ENCODE measurements at regions not wholly inside any gene's neighbourhood (a gene's known extent, or its start where the extent isn't known, plus 50 kb on each side); places are given as distances from the start of the nearest gene placed in this dataset.

- TF ChIP-seq CTCF (IDR thresholded peaks at IDR 0.05), result no peak
- TF ChIP-seq POLR2A (IDR thresholded peaks at IDR 0.05), result no peak
These were observed 289.9 kb upstream of the SP8 start for GRCh38 chr7:21076574-21076973.
